Type B pancreatic cell (in vitro differentiated cells): ENCODE measurements at regions not wholly inside any gene's neighbourhood (a gene's known extent, or its start where the extent isn't known, plus 50 kb on each side); places are given as distances from the start of the nearest gene placed in this dataset.

Source experiments
- DNase-seq: peaks from one replicate; pipeline ENCODE4 v3.0.0; 2021; ENCODE audit warnings: mixed read lengths; ENCODE audit not compliant: unreplicated experiment; ENCODE audit errors: extremely low spot score
- H3K27ac Mint-ChIP-seq: 2 replicates; pipeline ENCODE4 v1.8.0; 2021; ENCODE audit warnings: mild to moderate bottlenecking, mixed read lengths
- H3K27me3 Mint-ChIP-seq: 2 replicates; pipeline ENCODE4 v1.8.0; 2021; ENCODE audit warnings: mixed read lengths
- H3K36me3 Mint-ChIP-seq: 2 replicates; pipeline ENCODE4 v1.8.0; 2021; ENCODE audit warnings: mixed read lengths
- H3K4me1 Mint-ChIP-seq: one replicate; pipeline ENCODE4 v1.8.0; 2021; ENCODE audit warnings: mixed read lengths; ENCODE audit not compliant: unreplicated experiment
- H3K4me3 Mint-ChIP-seq: 2 replicates; pipeline ENCODE4 v1.8.0; 2021; ENCODE audit warnings: mild to moderate bottlenecking, mixed read lengths
- H3K9me3 Mint-ChIP-seq: 2 replicates; pipeline ENCODE4 v1.8.0; 2021; ENCODE audit warnings: mixed read lengths
- CTCF ChIP-seq: fragments of 200-600 bp; sonication (generic); conservative IDR thresholded peaks from 2 replicates; pipeline ENCODE4 v1.5.0; 2021; ENCODE audit warnings: antibody characterized with exemption, mild to moderate bottlenecking

GRCh38 chr4:15130441-15130840 lies 128.2 kb downstream of the CPEB2 start:
- DNase-seq: no peak
- Mint-ChIP-seq H3K9me3 (peaks cover 4% of the 10 kb centered on the region), H3K27ac (peak overlapping the region; percentile 70), H3K4me3 (no peak overlapping the region), H3K4me1 (peaks cover 15% of the 10 kb centered on the region), H3K36me3 (peaks cover 4% of the 10 kb centered on the region), H3K27me3 (no peaks in the 10 kb centered on the region)
- no peak for TF ChIP-seq CTCF

GRCh38 chr4:15131551-15131950 lies 129.3 kb downstream of the CPEB2 start:
- Mint-ChIP-seq H3K36me3 (peaks cover 4% of the 10 kb centered on the region), H3K9me3 (peaks cover 7% of the 10 kb centered on the region), H3K4me3 (no peak overlapping the region), H3K27me3 (no peaks in the 10 kb centered on the region), H3K4me1 (peaks cover 15% of the 10 kb centered on the region), H3K27ac (peak overlapping the region; percentile 70)
- DNase-seq: no peak
- TF ChIP-seq CTCF: no peak

- DNase-seq: no peak
- TF ChIP-seq CTCF: no peak
- H3K36me3 Mint-ChIP-seq: peaks cover 4% of the 10 kb centered on the region
- H3K4me1 Mint-ChIP-seq: peaks cover 15% of the 10 kb centered on the region
- H3K9me3 Mint-ChIP-seq: peaks cover 11% of the 10 kb centered on the region
- H3K27ac Mint-ChIP-seq: no peak overlapping the region
- H3K4me3 Mint-ChIP-seq: peak overlapping the region; percentile 68
- H3K27me3 Mint-ChIP-seq: no peaks in the 10 kb centered on the region
These were observed 130.5 kb downstream of the CPEB2 start for GRCh38 chr4:15132739-15133138.

- Mint-ChIP-seq H3K27me3 (no peaks in the 10 kb centered on the region), H3K27ac (no peak overlapping the region), H3K9me3 (peaks cover 9% of the 10 kb centered on the region), H3K36me3 (peaks cover 2% of the 10 kb centered on the region), H3K4me1 (no peaks in the 10 kb centered on the region), H3K4me3 (no peak overlapping the region)
- no peak for DNase-seq
- no peak for TF ChIP-seq CTCF
These were observed 137.3 kb downstream of the CPEB2 start for GRCh38 chr4:15139599-15139998.

- H3K36me3 Mint-ChIP-seq: no peaks in the 10 kb centered on the region
- TF ChIP-seq CTCF: no peak
- H3K27me3 Mint-ChIP-seq: no peaks in the 10 kb centered on the region
- no peaks in the 10 kb centered on the region for H3K4me1 Mint-ChIP-seq
- no peak overlapping the region for H3K27ac Mint-ChIP-seq
- no peak for DNase-seq
- H3K9me3 Mint-ChIP-seq: no peaks in the 10 kb centered on the region
- no peak overlapping the region for H3K4me3 Mint-ChIP-seq
These were observed 139.9 kb downstream of the CPEB2 start for GRCh38 chr4:15142201-15142600.

- H3K36me3 Mint-ChIP-seq: no peaks in the 10 kb centered on the region
- H3K4me1 Mint-ChIP-seq: peaks cover 13% of the 10 kb centered on the region
- H3K27me3 Mint-ChIP-seq: no peaks in the 10 kb centered on the region
- TF ChIP-seq CTCF: no peak
- DNase-seq: no peak
- H3K9me3 Mint-ChIP-seq: no peaks in the 10 kb centered on the region
- no peak overlapping the region for H3K27ac Mint-ChIP-seq
- no peak overlapping the region for H3K4me3 Mint-ChIP-seq
These were observed 141.3 kb downstream of the CPEB2 start for GRCh38 chr4:15143551-15143950.
